GM21381 (cell line): ENCODE measurements at regions not wholly inside any gene's neighbourhood (a gene's known extent, or its start where the extent isn't known, plus 50 kb on each side); places are given as distances from the start of the nearest gene placed in this dataset.
A peak's percentile ranks its signal among the peaks of the same experiment; 100 is the strongest.

Source experiments
- ATAC-seq: cut with Tn5 transposase; IDR thresholded peaks from one replicate; pipeline ENCODE4 v1.9.1; 2021; ENCODE audit warnings: mild to moderate bottlenecking, moderate library complexity; ENCODE audit not compliant: unreplicated experiment

GRCh38 chr15:70258369-70259027 is 160.8 kb upstream of the TLE3 start:
- peak; percentile 59 for ATAC-seq

DNA sequence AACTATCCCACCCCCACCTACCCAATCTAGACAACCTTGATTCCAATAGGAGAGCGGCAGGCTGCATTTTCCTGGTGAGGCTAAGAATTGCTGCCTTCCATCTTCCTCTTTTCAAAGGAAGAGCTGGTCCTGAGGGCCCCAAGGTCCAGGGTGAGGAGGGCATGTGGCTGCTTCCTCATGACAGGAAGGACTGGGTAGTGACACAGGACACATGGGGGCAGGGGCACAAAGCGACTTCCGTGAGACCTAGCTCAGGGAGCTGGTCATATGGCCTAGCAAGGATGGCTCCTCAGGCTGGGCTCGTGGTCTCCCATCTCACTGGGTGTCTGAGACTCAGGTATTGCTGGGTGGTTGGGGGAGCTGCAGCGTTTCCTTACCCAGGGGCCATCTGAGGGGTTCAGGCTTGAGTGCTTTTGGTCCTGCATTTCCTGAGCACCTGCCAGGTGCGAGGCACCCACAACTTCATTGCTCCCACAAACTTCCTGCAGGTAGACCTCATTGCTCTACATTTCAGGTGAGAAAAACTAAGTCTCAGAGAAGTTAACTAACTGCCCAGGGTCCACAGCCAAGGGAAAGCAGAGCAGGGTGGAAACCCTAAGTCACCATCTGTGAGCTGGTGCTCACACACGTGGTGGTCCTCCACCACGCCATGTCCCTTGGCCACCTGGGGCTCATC is 160.0 kb upstream of the TLE3 start:
- ATAC-seq = no peak

DNA sequence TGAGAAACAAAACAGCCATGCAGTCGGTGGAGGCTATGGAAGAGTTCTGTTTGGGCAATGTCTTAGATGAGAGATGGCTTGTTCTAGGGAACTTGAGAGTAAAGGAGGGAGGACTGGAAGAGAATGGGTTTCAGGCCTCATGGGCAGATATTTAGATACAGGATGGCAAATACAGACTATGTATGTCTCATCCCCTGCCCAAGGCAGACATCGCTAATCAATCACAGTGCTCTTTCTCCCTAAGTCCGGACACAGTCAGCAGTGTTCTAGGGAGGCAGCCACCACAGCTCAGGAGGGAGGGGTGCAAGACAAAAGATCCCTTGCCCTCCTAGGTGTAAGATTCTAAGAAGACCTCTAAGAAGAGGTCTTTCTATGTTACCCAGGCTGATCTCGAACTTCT is 159.3 kb upstream of the TLE3 start:
- ATAC-seq = no peak

DNA sequence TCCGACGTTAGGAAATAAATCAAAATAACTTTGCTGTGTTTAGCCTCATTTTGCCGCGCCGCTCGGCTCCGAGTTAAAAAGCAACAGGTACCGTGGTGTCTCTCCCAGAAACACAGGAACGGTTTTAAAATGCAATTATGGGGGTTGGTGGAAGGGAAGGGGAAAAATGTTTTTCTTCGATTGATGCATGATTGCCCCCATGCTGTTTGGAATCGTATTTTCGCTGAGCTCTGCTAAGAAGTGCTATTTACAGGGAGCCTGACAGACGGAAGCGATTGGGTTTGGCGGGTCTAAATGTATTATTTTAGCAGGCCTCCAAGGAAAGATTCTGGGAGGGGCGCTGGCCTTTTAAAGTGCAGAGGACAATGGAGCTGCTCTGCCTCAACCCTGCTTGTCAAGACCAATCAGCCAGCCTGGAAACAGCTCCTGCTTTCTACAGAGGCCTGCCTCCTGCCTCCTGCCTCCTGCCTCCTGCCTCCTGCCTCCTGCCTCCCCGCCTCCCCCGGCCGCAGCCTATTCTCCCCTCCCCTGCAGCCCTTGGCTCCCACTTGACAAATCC is 156.7 kb upstream of the TLE3 start:
- ATAC-seq = no peak

DNA sequence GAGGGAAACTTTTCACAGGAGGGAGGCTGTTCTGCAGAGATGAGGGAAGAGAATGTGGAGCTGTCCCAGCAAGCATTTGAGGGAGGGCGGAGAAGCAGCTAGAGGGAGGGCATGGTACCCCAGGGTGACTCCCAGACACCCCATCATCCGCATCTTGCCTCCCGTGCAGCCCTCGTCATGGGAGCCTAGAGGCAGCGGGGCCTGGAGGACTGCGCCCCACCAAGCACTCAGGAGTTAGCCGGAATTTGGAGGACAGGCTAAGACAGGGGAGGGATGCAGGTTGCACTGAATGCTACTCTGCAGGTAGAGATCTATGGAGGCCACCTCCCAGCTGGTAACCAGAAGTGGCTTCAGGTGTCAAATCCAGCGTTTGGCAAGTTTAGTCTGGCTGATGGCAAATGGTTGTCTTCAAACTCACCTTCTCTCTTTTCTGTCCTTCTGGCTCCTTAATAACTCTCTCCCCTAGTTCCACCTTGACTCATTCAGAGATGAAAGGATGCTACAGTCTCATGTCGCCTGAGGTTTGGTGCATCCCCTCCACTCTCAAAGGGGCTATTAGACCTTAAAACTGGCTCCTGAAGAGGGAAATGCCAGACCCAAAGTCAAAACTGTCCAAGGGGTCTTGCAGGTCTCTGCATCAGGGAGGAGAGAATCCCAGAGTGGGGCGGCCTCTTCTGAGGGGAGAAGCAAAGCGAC is 155.9 kb upstream of the TLE3 start:
- no peak for ATAC-seq

- no peak for ATAC-seq
These were observed 155.2 kb upstream of the TLE3 start for GRCh38 chr15:70252951-70253320.

DNA sequence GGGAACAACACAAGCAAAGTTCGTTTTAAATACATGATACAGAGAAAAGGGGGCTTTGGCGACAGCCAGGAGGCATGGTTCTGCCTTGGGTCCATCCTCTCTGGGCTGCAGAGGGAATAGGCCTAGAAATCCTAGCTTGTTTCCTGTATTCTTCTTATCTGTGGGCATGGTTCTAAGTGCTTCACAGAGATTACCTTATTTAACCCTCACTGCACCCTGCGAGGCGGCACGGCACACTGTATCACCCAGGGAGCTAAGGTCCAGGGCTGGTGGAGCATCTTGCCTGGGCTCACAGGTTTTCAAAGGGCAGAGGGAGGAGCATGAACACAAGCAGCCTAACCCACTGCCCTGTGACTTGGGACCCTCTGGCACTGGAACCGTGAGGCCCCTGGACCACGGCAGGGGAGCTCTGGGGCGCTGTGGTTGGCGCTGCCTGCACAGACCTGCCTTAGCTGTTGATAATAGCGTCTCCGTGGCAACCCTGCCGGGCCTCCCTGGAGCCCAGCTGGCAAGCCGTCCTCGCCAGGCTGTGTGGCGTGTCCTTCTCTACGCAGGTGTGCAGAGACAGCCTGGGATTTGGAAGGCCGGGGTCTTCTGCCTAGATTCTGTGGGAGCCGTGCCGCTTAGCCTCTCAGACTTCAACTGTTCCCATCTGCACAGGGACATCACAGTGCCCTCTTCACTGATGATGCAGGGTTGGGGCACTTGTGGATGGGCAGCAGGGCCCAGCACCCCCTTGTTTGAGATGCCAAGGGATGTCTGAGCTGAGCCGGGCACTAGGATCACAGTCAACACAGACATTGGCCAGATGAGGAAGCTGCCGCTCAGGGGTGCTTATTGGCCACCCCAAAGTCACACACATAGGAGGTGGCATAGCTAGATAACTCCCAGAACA is 154.6 kb upstream of the TLE3 start:
- no peak for ATAC-seq

DNA sequence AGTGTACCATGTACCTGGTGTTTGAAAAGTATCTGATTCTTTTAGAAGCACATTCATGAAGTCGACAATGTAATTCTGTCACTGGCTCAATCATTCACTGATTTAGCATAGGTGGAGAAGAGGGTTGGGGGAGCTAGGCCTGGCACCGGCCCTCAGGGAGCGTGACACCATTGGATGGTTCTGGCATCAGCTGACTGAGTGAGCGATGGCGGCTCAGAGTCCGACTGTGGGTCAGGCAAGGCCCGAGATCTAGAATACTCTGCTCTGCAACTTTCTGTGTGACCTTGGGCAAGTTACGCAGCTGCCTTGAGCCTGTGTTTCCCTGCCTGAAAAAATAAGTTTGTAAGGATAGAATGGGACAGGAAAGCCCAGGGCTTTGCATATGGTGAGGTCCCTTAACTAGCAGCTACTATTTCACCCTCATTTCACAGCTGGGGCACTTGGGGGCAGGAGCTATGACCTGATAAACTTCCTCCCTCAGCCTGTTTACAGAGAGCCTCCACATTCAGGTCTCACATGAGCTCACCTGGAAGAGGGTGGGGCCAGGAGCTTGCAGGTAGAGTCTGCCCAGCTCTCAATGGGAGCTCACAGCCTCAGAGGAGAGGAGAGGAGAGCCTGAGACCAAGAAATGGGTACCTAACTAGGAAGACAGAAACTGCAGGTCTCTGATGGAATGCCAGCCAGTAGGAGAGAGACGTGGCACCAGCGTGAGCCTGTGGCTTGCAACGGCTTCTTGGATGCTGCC is 153.7 kb upstream of the TLE3 start:
- ATAC-seq = no peak

- no peak for ATAC-seq
These were observed 152.8 kb upstream of the TLE3 start for GRCh38 chr15:70250208-70251201.

GRCh38 chr15:70249616-70250015 is 151.9 kb upstream of the TLE3 start:
- no peak for ATAC-seq

GRCh38 chr15:70248116-70249025 is 150.7 kb upstream of the TLE3 start:
- ATAC-seq = no peak

- ATAC-seq = no peak
These were observed 149.6 kb upstream of the TLE3 start for GRCh38 chr15:70247281-70247680.

DNA sequence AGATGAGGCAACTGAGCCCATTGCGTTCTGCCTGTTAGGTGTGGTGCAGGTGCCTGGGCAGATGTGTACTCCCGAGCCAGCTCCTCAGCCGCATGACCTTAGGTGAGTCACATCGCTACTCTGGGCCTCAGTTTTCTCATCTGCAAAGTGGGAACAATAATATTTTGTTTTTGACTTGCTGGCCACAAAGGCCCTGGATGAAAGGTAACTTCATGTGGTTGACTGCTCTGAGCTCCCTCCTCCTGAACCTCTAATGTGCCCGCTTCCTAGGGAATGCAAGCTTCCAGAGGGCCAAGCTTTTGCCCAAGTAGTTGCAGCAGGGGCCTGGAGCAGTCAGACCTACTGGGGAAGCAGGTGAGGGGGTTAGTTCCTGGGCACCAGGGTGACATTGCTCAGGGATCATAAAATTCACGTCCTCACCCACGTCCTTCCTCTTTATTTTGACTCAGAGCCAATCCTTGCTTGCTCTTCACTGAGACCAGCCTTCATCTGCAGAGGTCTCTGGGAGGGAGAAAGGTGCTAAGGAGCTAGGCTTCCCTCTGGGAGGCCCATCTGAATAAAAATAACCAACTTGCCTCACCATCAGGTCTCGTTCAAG is 149.0 kb upstream of the TLE3 start:
- no peak for ATAC-seq

GRCh38 chr15:70245932-70246622 is 148.4 kb upstream of the TLE3 start:
- no peak for ATAC-seq

- ATAC-seq = no peak
These were observed 147.3 kb upstream of the TLE3 start for GRCh38 chr15:70244978-70245542.

GRCh38 chr15:70243686-70244540 is 146.2 kb upstream of the TLE3 start:
- ATAC-seq = no peak
